ENCODE measurements at regions not wholly inside any gene's neighbourhood (a gene's known extent, or its start where the extent isn't known, plus 50 kb on each side); places are given as distances from the start of the nearest gene placed in this dataset.

GRCh38 chr2:204436230-204436629 lies 109.0 kb upstream of the PARD3B start:
- TF ChIP-seq POLR2AphosphoS5 (IDR thresholded peaks at IDR 0.05; ENCODE audit: borderline replicate concordance, low read depth, low read length) (no peak), EZH2 (IDR thresholded peaks at IDR 0.05) (no peak)
